ENCODE measurements at regions not wholly inside any gene's neighbourhood (a gene's known extent, or its start where the extent isn't known, plus 50 kb on each side); places are given as distances from the start of the nearest gene placed in this dataset.

DNA sequence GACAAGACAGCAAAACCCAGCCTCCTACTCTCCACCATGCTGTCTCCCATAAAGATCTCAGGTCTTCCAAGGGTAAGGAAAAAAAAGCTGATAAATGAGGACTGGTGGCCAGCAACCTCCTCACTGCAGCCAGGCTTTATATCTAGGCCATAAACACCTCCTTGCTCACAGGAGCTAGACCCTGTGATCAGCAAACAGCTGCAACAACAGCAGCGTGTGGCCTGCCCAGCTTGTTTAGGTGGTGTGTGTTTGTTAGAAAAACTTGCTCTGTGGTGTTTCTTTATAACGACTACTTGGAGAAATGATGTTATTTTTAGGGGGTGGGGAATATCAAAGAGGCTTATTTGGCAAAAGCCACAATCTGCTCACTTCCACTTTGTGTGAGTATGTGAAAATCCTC, 880.9 kb upstream of the AMELY start:
- TF ChIP-seq, protein P1, sequence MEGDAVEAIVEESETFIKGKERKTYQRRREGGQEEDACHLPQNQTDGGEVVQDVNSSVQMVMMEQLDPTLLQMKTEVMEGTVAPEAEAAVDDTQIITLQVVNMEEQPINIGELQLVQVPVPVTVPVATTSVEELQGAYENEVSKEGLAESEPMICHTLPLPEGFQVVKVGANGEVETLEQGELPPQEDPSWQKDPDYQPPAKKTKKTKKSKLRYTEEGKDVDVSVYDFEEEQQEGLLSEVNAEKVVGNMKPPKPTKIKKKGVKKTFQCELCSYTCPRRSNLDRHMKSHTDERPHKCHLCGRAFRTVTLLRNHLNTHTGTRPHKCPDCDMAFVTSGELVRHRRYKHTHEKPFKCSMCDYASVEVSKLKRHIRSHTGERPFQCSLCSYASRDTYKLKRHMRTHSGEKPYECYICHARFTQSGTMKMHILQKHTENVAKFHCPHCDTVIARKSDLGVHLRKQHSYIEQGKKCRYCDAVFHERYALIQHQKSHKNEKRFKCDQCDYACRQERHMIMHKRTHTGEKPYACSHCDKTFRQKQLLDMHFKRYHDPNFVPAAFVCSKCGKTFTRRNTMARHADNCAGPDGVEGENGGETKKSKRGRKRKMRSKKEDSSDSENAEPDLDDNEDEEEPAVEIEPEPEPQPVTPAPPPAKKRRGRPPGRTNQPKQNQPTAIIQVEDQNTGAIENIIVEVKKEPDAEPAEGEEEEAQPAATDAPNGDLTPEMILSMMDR (IDR thresholded peaks at IDR 0.05 in 8 of 11, conservative IDR thresholded peaks at IDR 0.05 in 3 of 11) = no peak
- TF ChIP-seq POLR2A (IDR thresholded peaks at IDR 0.05) (no peak), POLR2AphosphoS5 (IDR thresholded peaks at IDR 0.05) (no peak)
